K562 (cell line): ENCODE measurements at regions not wholly inside any gene's neighbourhood (a gene's known extent, or its start where the extent isn't known, plus 50 kb on each side); places are given as distances from the start of the nearest gene placed in this dataset.

Experiments
- ATAC-seq: fragments of 200-7000 bp; cut with Tn5 transposase; 3 replicates; pipeline ENCODE4 v1.9.1; 2020; ENCODE audit warnings: moderate library complexity
- BruUV-seq: library from RNA; stranded (reverse); fragments of 400-500 nt; replicated peaks from 2 replicates; lab custom pipeline; 2021; lab: Mats Ljungman, UMichigan
- CTCF ChIA-PET: fragments of 300-600 bp; formaldehyde crosslinking; extraction: SDS; loops from one replicate; lab custom pipeline; 2021; ENCODE audit warnings: low intra/inter-chr PET ratio; lab: Yijun Ruan, JAX
- POLR2A ChIA-PET: fragments of 300-600, 350-650 bp; sonication (Branson Sonifier 250); formaldehyde crosslinking; extraction: SDS; loops from one replicate; lab custom pipeline; 2021; ENCODE audit warnings: antibody characterized with exemption, inconsistent platforms; lab: Yijun Ruan, JAX
- DNase-seq, 4 experiments: peaks; one replicate each; pipeline versions ENCODE4 v3.0.0 to v3.0.0-alpha.2; 2011 to 2018; ENCODE audit warnings: low spot score in 3 of 4, mixed read lengths in 3 of 4; ENCODE audit errors: extremely low read depth in 1 of 4
- FAIRE-seq: peaks from 2 replicates; lab custom pipeline; 2011; peaks lifted over from hg19 to GRCh38; lab: Jason Lieb, UNC
- H2AFZ ChIP-seq: 2 replicates; pipeline ENCODE4 v1.6.0; 2011; ENCODE audit warnings: low read depth, low read length, control low read depth, inconsistent platforms
- H3K27ac ChIP-seq: fragments of 200-600 bp; 3 replicates; pipeline ENCODE4 v1.8.0; 2011; ENCODE audit warnings: low read depth, mild to moderate bottlenecking, control low read depth, inconsistent platforms, low read length, moderate library complexity, mixed read lengths; ENCODE audit errors: extremely low read depth
- H3K27me3 ChIP-seq, 2 experiments: fragments of 300-600 bp in 1 of 2; 2 replicates in 1 of 2; 3 replicates in 1 of 2; pipeline versions ENCODE4 v1.6.0 to v1.8.0; 2011; ENCODE audit warnings: inconsistent platforms in 2 of 2, low read length in 2 of 2, mild to moderate bottlenecking in 1 of 2, mixed read lengths in 1 of 2, moderate library complexity in 1 of 2; ENCODE audit not compliant: control insufficient read depth in 2 of 2, insufficient read depth in 2 of 2
- H3K36me3 ChIP-seq: fragments of 300-600 bp; 3 replicates; pipeline ENCODE4 v1.8.0; 2011; ENCODE audit warnings: mild to moderate bottlenecking, low read length, inconsistent platforms; ENCODE audit not compliant: control insufficient read depth, insufficient read depth
- H3K4me1 ChIP-seq, 2 experiments: fragments of 200-600 bp in 1 of 2; replicated peaks in 1 of 2; 2 replicates in 1 of 2; 3 replicates in 1 of 2; pipeline versions ENCODE4 v1.5.1 to v1.8.0; 2011; ENCODE audit warnings: inconsistent platforms in 2 of 2, low read length in 2 of 2, mild to moderate bottlenecking in 1 of 2, mixed read lengths in 1 of 2, moderate library complexity in 1 of 2; ENCODE audit not compliant: control insufficient read depth in 2 of 2, insufficient read depth in 2 of 2
- H3K4me2 ChIP-seq: 2 replicates; pipeline ENCODE4 v1.6.1; 2011; ENCODE audit warnings: low read length, control low read depth, inconsistent platforms, mixed read lengths; ENCODE audit not compliant: insufficient read depth
- H3K4me3 ChIP-seq: fragments of 200-600 bp; sonication (generic), shearing (Covaris generic); 2 replicates; pipeline ENCODE4 v1.5.1; 2016; ENCODE audit warnings: control low read depth, inconsistent platforms
- H3K79me2 ChIP-seq: fragments of 200-600 bp; 3 replicates; pipeline ENCODE4 v1.8.0; 2011; ENCODE audit warnings: low read length, inconsistent platforms; ENCODE audit not compliant: control insufficient read depth, insufficient read depth
- H3K9ac ChIP-seq, 2 experiments: 2 replicates each; pipeline versions ENCODE4 v1.6.0 to v1.6.1; 2011; ENCODE audit warnings: low read depth in 2 of 2, low read length in 2 of 2, control low read depth in 1 of 2, inconsistent platforms in 1 of 2, mild to moderate bottlenecking in 1 of 2, mixed read lengths in 1 of 2; ENCODE audit not compliant: insufficient read depth in 1 of 2
- H3K9me1 ChIP-seq: one replicate; pipeline ENCODE4 v1.6.0; 2011; ENCODE audit warnings: inconsistent platforms, mild to moderate bottlenecking, low read length, moderate library complexity; ENCODE audit not compliant: control insufficient read depth, insufficient read depth
- H3K9me3 ChIP-seq: replicated peaks from 2 replicates; pipeline ENCODE4 v1.5.1; 2011; ENCODE audit warnings: low read depth, low read length, inconsistent platforms; ENCODE audit not compliant: control insufficient read depth, insufficient read depth
- H4K20me1 ChIP-seq: replicated peaks from 2 replicates; pipeline ENCODE4 v1.6.1; 2011; ENCODE audit warnings: low read length, inconsistent platforms, mixed read lengths; ENCODE audit not compliant: control insufficient read depth, insufficient read depth
- ARID3B ChIP-seq: fragments of 250-450 bp; sonication (Bioruptor Pico); IDR thresholded peaks from 2 replicates; pipeline ENCODE4 v1.4.0; 2020; ENCODE audit warnings: borderline replicate concordance
- ATF7 ChIP-seq: fragments of 450-650 bp; IDR thresholded peaks from 2 replicates; pipeline ENCODE4 v1.7.1; 2014; ENCODE audit warnings: mild to moderate bottlenecking, moderate library complexity
- E2F8 ChIP-seq: fragments of 450-650 bp; IDR thresholded peaks from 2 replicates; pipeline ENCODE4 v1.7.1; 2018; ENCODE audit warnings: mild to moderate bottlenecking, low read depth; ENCODE audit not compliant: partially characterized antibody
- ELF1 ChIP-seq: fragments of 200-800 bp; sonication (Bioruptor generic); IDR thresholded peaks from 2 replicates; pipeline ENCODE4 v1.6.1; 2016; ENCODE audit warnings: missing genetic modification characterization, missing compliant biosample characterization
- ESRRA ChIP-seq: fragments of 450-650 bp; IDR thresholded peaks from 2 replicates; pipeline ENCODE4 v1.6.1; 2014; ENCODE audit warnings: low read depth, mild to moderate bottlenecking, moderate library complexity, borderline replicate concordance
- FOXP4 ChIP-seq: sonication (generic); formaldehyde crosslinking; IDR thresholded peaks from 2 replicates; pipeline ENCODE4 v1.8.0; 2022; ENCODE audit warnings: mild to moderate bottlenecking, missing genetic modification reagents, borderline replicate concordance
- MAX ChIP-seq: sonication (generic); formaldehyde crosslinking; IDR thresholded peaks from 2 replicates; pipeline ENCODE4 v1.9.0; 2022; ENCODE audit warnings: mild to moderate bottlenecking, missing genetic modification reagents
- MTA3 ChIP-seq: fragments of 450-650 bp; formaldehyde crosslinking; IDR thresholded peaks from 2 replicates; pipeline ENCODE4 v1.6.1; 2017; ENCODE audit warnings: mild to moderate bottlenecking, borderline replicate concordance
- SUPT5H ChIP-seq: fragments of 450-650 bp; IDR thresholded peaks from 2 replicates; pipeline ENCODE4 v1.6.1; 2016
- ZBTB2 ChIP-seq: fragments of 450-650 bp; IDR thresholded peaks from 2 replicates; pipeline ENCODE4 v1.6.1; 2016; ENCODE audit warnings: antibody characterized with exemption
- ZFX ChIP-seq: sonication (generic); formaldehyde crosslinking; IDR thresholded peaks from 2 replicates; pipeline ENCODE4 v1.8.0; 2022; ENCODE audit warnings: mild to moderate bottlenecking, missing genetic modification reagents, moderate library complexity
- WGBS: fragments of 100-300 bp; shearing (Covaris generic); methylation state at CpG from one replicate; pipeline ENCODE4 v1.1.6; 2016; ENCODE audit warnings: low coverage, mixed read lengths; ENCODE audit not compliant: insufficient coverage; ENCODE audit errors: missing lambda C conversion rate; 5-methylcytosine and 5-hydroxymethylcytosine counted together
- in situ Hi-C: fragments of 300-500 bp; cut with MboI; formaldehyde crosslinking; loops from 4 replicates; pipeline ENCODE4 v1.15.0; 2018; ENCODE audit warnings: inconsistent platforms, mixed read lengths
- intact Hi-C: fragments of 100-400 bp; cut with micrococcal nuclease; formaldehyde crosslinking; loops from 2 replicates; pipeline ENCODE4 v1.14.2; 2022
- TF ChIP-seq, protein P1 (sequence below): IDR thresholded peaks from 2 replicates; pipeline ENCODE4 v1.6.1; 2012; ENCODE audit warnings: low read depth, low read length, improper control_type of control experiment, borderline replicate concordance

DNA sequence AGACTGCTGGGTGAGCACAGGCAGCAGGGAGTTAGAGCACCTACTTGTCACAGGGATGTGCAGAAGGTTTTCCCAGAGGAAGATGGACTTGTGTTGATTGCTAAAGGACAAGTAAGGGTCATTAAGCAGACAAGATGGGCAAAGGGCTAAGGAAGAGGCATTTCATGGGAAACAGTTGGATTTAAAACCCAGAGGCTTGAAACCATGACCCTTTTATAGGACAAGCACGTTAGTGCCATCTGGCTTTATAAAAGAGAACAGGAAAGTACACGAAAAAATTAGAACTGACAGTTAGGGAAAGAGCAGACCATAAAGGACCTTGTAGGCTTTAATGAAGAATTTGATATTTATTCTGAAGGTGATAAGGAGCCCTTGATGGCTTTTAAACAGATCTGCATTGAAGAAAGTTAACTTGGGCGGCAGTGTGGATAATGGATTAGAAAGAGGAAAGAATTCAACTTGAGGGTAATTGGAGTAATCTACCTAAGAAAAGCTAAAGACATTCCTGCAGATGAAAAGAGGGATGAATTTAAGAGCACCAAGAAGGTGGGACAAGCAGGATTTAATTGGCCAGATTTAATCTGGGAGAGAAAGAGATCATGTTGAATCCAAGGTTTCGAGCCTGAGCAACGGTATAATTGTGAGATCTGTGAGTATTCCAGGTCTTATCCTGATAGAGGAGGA lies 68.6 kb downstream of the ZC3H11B start:
- H3K4me3 ChIP-seq = no peak overlapping the region
- H3K9me1 ChIP-seq = no peaks in the 10 kb centered on the region
- DNase-seq = no peak
- FAIRE-seq = no peak
- H3K27me3 ChIP-seq = no peaks in the 10 kb centered on the region; a peak in 2 of 5 replicates
- no peaks in the 10 kb centered on the region for H3K9me3 ChIP-seq
- H3K27ac ChIP-seq = no peak overlapping the region
- intact Hi-C loops = no loop called here
- no peak overlapping the region for H2AFZ ChIP-seq
- H3K9ac ChIP-seq = no peak overlapping the region
- H4K20me1 ChIP-seq = no peaks in the 10 kb centered on the region
- ATAC-seq = no peak
- ChIA-PET CTCF (no interaction called here), POLR2A (no interaction called here)
- no peaks in the 10 kb centered on the region for H3K79me2 ChIP-seq
- H3K4me2 ChIP-seq = no peak overlapping the region
- no peaks in the 10 kb centered on the region for H3K36me3 ChIP-seq
- no peaks in the 10 kb centered on the region for H3K4me1 ChIP-seq
- in situ Hi-C loops = no loop called here
- 1% methylated on average over 5 of the region's 5 CpGs for WGBS
- BruUV-seq = no TSS peak
- TF ChIP-seq ZBTB2 = no peak
- TF ChIP-seq E2F8 = no peak
- no peak for TF ChIP-seq ATF7
- no peak for TF ChIP-seq MAX (CRISPR knock-in tag)
- no peak for TF ChIP-seq ZFX (CRISPR knock-in tag)
- TF ChIP-seq FOXP4 (CRISPR knock-in tag) = no peak
- TF ChIP-seq MTA3 = no peak
- TF ChIP-seq ARID3B (CRISPR knock-in tag) = no peak
- no peak for TF ChIP-seq ELF1 (tag)
- no peak for TF ChIP-seq SUPT5H
- TF ChIP-seq, protein P1, sequence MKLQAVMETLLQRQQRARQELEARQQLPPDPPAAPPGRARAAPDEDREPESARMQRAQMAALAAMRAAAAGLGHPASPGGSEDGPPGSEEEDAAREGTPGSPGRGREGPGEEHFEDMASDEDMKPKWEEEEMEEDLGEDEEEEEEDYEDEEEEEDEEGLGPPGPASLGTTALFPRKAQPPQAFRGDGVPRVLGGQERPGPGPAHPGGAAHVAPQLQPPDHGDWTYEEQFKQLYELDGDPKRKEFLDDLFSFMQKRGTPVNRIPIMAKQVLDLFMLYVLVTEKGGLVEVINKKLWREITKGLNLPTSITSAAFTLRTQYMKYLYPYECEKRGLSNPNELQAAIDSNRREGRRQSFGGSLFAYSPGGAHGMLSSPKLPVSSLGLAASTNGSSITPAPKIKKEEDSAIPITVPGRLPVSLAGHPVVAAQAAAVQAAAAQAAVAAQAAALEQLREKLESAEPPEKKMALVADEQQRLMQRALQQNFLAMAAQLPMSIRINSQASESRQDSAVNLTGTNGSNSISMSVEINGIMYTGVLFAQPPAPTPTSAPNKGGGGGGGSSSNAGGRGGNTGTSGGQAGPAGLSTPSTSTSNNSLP = no peak
- TF ChIP-seq ESRRA = no peak
